ENCODE measurements at regions not wholly inside any gene's neighbourhood (a gene's known extent, or its start where the extent isn't known, plus 50 kb on each side); places are given as distances from the start of the nearest gene placed in this dataset.

DNA sequence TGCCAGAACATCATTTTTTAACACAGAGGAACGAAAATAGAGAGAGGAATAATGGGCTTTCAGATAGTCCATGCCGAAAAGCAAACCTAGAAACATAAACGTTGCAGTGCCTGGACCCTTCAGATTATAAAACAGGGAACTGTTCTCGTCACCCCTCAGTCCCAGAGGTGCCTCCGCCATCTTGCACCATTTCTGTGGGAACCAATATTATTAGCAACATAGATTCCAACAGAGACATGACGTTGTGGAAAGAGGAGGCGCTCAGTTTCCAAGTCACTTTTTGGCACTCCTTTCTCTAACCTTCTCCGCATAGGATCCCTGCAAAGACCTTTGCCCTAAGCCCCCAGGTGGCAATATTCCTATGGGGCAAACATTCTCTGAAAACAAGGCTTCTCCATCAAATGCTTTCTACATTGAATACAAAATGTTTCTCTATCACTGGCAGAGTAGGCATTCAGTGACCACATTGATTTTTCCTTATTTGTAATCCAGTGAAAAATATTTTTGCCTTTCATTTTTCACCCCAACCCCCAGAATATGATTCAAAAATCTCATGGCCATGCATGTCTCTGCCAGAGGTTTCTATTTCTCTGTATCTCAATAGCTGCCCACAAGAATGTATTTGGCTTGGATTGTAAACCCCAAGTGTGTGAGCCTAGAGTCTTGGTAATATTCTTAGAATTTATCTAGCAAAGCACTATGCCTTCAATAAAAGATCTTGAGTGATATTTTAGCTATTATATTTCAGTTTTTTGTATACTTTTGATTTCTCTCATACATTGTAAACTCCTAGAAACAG is 500.8 kb upstream of the WWC1 start:
- no peaks in the 10 kb centered on the region for H3K27me3 ChIP-seq (ENCODE audit: control insufficient read depth, insufficient read depth, low read length)

DNA sequence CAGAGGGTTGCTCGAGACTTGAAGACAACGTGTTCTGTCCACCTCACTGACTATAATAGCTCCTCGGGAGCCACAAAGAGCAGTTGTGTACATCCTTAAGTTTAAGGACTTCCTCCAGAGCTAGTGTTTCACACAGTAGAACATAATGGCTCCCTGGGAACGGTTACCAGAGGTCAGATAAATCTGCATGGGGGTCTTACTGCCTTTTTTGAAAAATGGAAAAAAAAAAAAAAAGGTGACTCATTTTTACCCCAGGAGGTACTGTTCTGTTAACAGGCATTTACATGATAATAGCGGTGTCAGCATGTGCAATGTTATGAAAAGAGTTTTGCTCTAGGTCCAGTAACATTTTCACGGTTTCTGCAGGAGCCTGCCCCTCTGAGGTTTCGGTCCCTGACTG is 498.9 kb upstream of the WWC1 start:
- no peaks in the 10 kb centered on the region for H3K9me3 ChIP-seq (replicated peaks; ENCODE audit: low read length)
- H3K4me3 ChIP-seq (ENCODE audit: low read length): no peak overlapping the region
- no peak overlapping the region for H3K9ac ChIP-seq (ENCODE audit: low read depth, low read length)
- no peaks in the 10 kb centered on the region for H3K27me3 ChIP-seq (ENCODE audit: control insufficient read depth, insufficient read depth, low read length)
- H3K36me3 ChIP-seq (ENCODE audit: insufficient read depth, low read length): no peaks in the 10 kb centered on the region
- H3K4me1 ChIP-seq (ENCODE audit: control insufficient read depth, insufficient read depth, low read length): no peaks in the 10 kb centered on the region
- H3K4me2 ChIP-seq (ENCODE audit: low read length): no peak overlapping the region

More for the DNA sequence above, 500.8 kb upstream of the WWC1 start:
- Histone ChIP-seq H3K4me1 (ENCODE audit: control insufficient read depth, insufficient read depth, low read length) (no peaks in the 10 kb centered on the region), H3K4me3 (ENCODE audit: low read length) (no peak overlapping the region), H3K4me2 (ENCODE audit: low read length) (no peak overlapping the region), H3K9ac (ENCODE audit: low read depth, low read length) (no peak overlapping the region), H3K9me3 (replicated peaks; ENCODE audit: low read length) (no peaks in the 10 kb centered on the region), H3K36me3 (ENCODE audit: insufficient read depth, low read length) (no peaks in the 10 kb centered on the region)

DNA sequence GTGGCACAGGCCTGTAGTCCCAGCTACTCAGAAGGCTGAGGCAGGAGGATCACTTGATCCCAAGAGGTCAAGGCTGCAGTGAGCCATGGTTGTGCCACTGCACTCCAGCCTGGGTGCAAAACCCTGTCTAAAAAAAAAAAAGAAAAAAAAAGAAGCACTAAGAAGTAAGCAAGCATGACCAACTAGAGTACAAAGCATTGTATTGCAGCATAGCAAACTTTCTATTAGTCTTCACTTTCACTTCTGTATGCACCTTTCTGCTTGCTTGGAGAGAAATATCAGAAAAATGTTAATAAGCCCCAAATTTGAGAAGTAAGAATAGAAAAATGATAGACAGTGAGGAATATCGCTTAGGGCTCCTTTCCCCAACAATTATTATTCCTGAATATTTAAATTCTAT is 497.7 kb upstream of the WWC1 start:
- H3K4me2 ChIP-seq (ENCODE audit: low read length): no peak overlapping the region

DNA sequence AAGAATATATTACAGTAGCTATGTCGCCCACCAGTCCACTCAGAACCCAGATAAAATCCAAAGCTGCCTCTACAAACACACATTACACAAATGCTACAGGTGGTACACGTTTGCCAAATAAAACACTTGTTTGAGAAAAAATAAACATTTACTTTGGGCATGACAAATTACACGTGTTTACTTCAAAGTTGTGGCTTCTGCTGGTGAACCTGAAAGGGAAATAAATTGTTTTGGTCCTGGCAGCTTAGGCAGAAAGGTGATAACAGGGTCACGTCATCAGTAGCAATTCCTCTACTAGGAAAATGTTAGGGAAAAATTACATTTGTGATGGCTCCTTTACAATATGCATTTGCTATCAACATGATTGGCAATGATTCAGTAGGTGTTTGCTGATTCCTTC is 497.3 kb upstream of the WWC1 start:
- Histone ChIP-seq H3K27me3 (ENCODE audit: control insufficient read depth, insufficient read depth, low read length) (no peaks in the 10 kb centered on the region), H3K4me1 (ENCODE audit: control insufficient read depth, insufficient read depth, low read length) (no peaks in the 10 kb centered on the region), H3K4me2 (ENCODE audit: low read length) (no peak overlapping the region), H3K9ac (ENCODE audit: low read depth, low read length) (no peak overlapping the region), H3K36me3 (ENCODE audit: insufficient read depth, low read length) (no peaks in the 10 kb centered on the region), H3K9me3 (replicated peaks; ENCODE audit: low read length) (no peaks in the 10 kb centered on the region), H3K4me3 (ENCODE audit: low read length) (no peak overlapping the region)

More for the DNA sequence above, 497.7 kb upstream of the WWC1 start:
- Histone ChIP-seq H3K4me3 (ENCODE audit: low read length) (no peak overlapping the region), H3K36me3 (ENCODE audit: insufficient read depth, low read length) (no peaks in the 10 kb centered on the region), H3K9me3 (replicated peaks; ENCODE audit: low read length) (no peaks in the 10 kb centered on the region), H3K4me1 (ENCODE audit: control insufficient read depth, insufficient read depth, low read length) (no peaks in the 10 kb centered on the region), H3K9ac (ENCODE audit: low read depth, low read length) (no peak overlapping the region), H3K27me3 (ENCODE audit: control insufficient read depth, insufficient read depth, low read length) (no peaks in the 10 kb centered on the region)

DNA sequence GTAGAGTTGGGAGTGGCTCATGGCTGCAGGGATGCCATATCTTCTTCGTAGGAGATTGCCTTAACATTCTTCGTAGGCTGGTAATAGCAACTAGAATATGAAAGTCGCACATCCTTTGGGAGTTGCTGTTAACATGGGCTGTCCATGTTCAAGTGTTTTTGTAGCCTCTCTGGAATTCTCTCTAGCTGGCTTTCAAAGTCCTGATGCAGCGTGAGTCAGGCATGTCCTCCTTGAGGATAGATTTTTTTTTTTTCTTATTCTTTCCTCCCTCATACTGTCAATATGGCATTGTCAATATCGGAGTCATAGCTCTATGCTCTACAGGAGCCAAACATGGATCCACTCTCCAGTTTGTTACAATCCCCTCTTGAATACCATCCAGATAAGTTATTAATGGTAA is 494.8 kb upstream of the WWC1 start:
- H3K9me3 ChIP-seq (replicated peaks; ENCODE audit: low read length): no peaks in the 10 kb centered on the region
- no peaks in the 10 kb centered on the region for H3K27me3 ChIP-seq (ENCODE audit: control insufficient read depth, insufficient read depth, low read length)
- H3K4me2 ChIP-seq (ENCODE audit: low read length): no peak overlapping the region
- no peak overlapping the region for H3K9ac ChIP-seq (ENCODE audit: low read depth, low read length)
- no peak overlapping the region for H3K4me3 ChIP-seq (ENCODE audit: low read length)
- no peaks in the 10 kb centered on the region for H3K36me3 ChIP-seq (ENCODE audit: insufficient read depth, low read length)
- H3K4me1 ChIP-seq (ENCODE audit: control insufficient read depth, insufficient read depth, low read length): no peaks in the 10 kb centered on the region

DNA sequence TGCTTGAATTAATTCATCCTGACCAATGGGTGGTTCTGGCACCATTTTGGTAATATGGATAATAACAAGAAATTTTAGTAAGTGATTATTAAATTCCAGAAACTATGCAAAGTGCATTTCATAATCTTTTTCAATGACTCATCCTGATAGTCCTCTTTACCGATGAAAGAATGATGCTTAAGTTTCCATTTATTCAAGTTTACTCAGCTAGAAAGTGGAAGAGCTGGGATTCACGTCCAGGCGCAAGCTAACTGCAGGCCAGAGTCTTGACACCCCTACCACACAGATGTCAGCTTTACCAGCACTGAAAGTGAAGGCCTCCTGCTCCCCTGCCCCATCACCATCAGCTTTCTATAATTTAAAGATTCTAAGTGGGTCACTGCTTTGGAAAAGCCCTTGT is 493.5 kb upstream of the WWC1 start:
- no peaks in the 10 kb centered on the region for H3K4me1 ChIP-seq (ENCODE audit: control insufficient read depth, insufficient read depth, low read length)
- no peaks in the 10 kb centered on the region for H3K36me3 ChIP-seq (ENCODE audit: insufficient read depth, low read length)
- H3K9me3 ChIP-seq (replicated peaks; ENCODE audit: low read length): no peaks in the 10 kb centered on the region
- no peak overlapping the region for H3K4me3 ChIP-seq (ENCODE audit: low read length)
- H3K9ac ChIP-seq (ENCODE audit: low read depth, low read length): no peak overlapping the region
- H3K4me2 ChIP-seq (ENCODE audit: low read length): no peak overlapping the region
- no peaks in the 10 kb centered on the region for H3K27me3 ChIP-seq (ENCODE audit: control insufficient read depth, insufficient read depth, low read length)

DNA sequence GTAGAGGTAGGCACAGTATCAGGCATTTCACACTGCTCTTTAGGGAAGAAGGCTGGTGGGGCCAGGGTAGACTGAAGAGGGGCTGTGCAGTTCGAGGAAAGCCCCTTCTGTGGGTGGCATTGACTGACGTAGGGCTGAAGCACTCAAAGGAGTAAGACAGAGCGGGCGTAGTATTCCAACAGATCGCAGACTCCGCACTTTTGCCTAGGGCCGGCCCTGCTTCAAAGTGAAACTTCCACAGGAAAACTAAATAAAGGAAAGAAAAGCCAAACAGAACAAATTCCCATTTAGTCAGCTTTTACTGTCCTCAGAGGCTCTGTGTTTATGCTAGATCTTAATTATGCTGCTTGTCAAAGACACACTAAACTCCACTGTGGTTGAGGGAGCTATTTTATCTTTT is 493.0 kb upstream of the WWC1 start:
- Histone ChIP-seq H3K9me3 (replicated peaks; ENCODE audit: low read length) (no peaks in the 10 kb centered on the region), H3K27me3 (ENCODE audit: control insufficient read depth, insufficient read depth, low read length) (no peaks in the 10 kb centered on the region)

DNA sequence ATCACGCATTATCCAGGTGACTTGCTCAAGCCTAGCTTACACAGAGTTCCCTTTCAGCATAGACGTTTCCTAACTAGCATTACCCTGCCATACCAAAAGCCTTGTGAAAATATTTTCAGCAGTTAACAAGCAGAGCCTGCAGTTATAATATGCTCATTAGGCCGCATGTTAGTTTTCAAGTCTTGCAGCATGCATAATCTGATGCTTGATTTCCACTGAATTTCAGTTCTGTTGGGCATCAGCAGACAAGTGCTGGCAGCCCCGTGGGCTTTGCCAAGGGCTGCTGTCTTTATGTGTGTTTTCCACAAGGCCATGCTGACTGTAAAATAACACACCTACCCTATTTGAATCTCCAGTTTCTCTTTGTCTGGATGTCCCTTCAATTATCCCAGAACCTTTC is 491.0 kb upstream of the WWC1 start:
- Histone ChIP-seq H3K9ac (ENCODE audit: low read depth, low read length) (no peak overlapping the region), H3K27me3 (ENCODE audit: control insufficient read depth, insufficient read depth, low read length) (no peaks in the 10 kb centered on the region), H3K4me1 (ENCODE audit: control insufficient read depth, insufficient read depth, low read length) (no peaks in the 10 kb centered on the region), H3K36me3 (ENCODE audit: insufficient read depth, low read length) (no peaks in the 10 kb centered on the region), H3K4me2 (ENCODE audit: low read length) (no peak overlapping the region), H3K4me3 (ENCODE audit: low read length) (no peak overlapping the region), H3K9me3 (replicated peaks; ENCODE audit: low read length) (no peaks in the 10 kb centered on the region)

More for the DNA sequence above, 493.0 kb upstream of the WWC1 start:
- Histone ChIP-seq H3K9ac (ENCODE audit: low read depth, low read length) (no peak overlapping the region), H3K4me2 (ENCODE audit: low read length) (no peak overlapping the region), H3K4me1 (ENCODE audit: control insufficient read depth, insufficient read depth, low read length) (no peaks in the 10 kb centered on the region), H3K4me3 (ENCODE audit: low read length) (no peak overlapping the region), H3K36me3 (ENCODE audit: insufficient read depth, low read length) (no peaks in the 10 kb centered on the region)

DNA sequence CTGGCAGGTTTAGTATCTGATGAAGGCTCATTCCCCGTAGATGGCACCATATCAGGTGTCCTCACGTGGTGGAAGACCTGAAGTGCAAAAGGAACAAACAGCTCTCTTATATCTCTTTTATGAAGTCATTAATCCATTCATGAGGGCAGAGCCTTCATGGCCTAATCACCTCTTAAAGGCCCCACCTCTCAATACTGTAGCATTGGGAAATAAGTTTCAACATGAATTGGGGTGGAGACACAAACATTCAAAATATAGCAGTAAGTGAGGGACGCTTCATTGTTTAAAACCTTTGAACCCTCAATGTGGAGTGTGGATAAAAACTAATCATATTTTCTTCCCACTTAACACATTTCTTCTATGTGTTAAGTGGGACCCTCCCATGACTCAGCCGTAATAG is 489.4 kb upstream of the WWC1 start:
- Histone ChIP-seq H3K36me3 (ENCODE audit: insufficient read depth, low read length) (no peaks in the 10 kb centered on the region), H3K4me2 (ENCODE audit: low read length) (no peak overlapping the region)

DNA sequence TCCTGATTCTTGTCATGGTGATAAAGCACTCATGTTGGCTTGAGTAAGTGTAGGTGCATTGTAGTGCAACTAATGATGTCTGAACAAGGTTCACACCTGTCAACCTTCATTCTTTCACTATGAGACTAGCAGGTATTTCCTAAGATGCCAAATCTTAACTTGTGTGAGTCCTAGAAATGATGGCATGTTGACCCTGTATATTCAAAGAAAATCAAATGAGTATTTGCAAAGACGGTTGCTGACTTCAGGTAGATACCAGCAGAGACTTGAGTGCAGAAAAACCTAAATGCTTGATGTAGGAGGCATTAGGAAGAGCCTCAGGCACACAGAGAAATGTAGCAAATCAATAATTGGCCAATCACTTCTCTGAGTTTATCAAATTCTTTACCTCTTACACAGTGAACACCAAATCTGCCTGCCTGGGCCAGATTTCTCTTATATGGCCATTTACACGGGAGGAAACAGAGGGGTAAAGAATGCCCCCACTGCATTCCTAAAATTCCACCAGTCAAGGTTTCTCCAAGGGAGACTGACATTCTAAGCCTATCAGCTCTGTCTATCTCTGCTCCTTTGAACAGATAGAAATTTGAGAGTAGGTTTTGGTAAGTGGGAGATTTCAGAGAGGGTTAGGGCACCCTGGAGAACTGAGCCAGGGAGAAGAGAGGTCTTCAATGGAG is 488.6 kb upstream of the WWC1 start:
- Histone ChIP-seq H3K9me3 (replicated peaks; ENCODE audit: low read length) (no peaks in the 10 kb centered on the region), H3K36me3 (ENCODE audit: insufficient read depth, low read length) (no peaks in the 10 kb centered on the region), H3K9ac (ENCODE audit: low read depth, low read length) (no peak overlapping the region), H3K27me3 (ENCODE audit: control insufficient read depth, insufficient read depth, low read length) (no peaks in the 10 kb centered on the region), H3K4me2 (ENCODE audit: low read length) (no peak overlapping the region), H3K4me3 (ENCODE audit: low read length) (no peak overlapping the region), H3K4me1 (ENCODE audit: control insufficient read depth, insufficient read depth, low read length) (no peaks in the 10 kb centered on the region)

More for the DNA sequence above, 489.4 kb upstream of the WWC1 start:
- Histone ChIP-seq H3K9me3 (replicated peaks; ENCODE audit: low read length) (no peaks in the 10 kb centered on the region), H3K4me1 (ENCODE audit: control insufficient read depth, insufficient read depth, low read length) (no peaks in the 10 kb centered on the region), H3K4me3 (ENCODE audit: low read length) (no peak overlapping the region), H3K9ac (ENCODE audit: low read depth, low read length) (no peak overlapping the region), H3K27me3 (ENCODE audit: control insufficient read depth, insufficient read depth, low read length) (no peaks in the 10 kb centered on the region)

DNA sequence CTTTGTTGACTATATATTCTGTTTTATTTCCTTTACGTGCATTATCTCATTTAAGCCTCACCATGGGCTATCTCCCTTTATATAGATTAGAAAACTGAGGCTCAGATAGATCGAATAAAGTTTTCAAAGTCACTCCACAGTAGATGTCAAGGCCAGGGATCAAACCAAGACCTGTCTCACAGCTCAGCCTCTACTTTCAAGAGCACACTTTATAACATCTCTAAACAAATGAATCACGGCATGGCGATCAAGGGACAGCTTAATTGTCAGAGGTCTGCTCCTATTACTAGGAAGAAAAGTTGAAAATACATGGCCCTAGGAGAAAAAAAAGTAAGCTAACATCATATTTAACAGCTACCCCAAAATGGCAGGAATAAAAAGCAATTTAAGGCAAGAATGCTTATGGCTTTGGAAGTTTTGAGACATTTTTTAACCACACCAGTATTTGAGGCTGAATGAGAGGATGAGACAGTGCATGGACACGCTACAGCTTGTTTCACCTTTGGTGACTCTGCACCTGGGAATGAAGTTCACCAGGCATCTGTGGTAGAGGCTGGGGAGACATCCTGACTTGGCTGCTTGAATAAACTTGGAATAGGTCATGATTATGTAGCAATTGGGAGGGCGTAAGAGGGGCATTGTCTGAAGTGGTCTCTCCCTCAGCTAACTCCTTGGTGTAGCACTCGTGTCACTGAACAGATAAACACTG is 486.8 kb upstream of the WWC1 start:
- no peak overlapping the region for H3K9ac ChIP-seq (ENCODE audit: low read depth, low read length)
- H3K36me3 ChIP-seq (ENCODE audit: insufficient read depth, low read length): no peaks in the 10 kb centered on the region
- no peaks in the 10 kb centered on the region for H3K4me1 ChIP-seq (ENCODE audit: control insufficient read depth, insufficient read depth, low read length)
- no peaks in the 10 kb centered on the region for H3K27me3 ChIP-seq (ENCODE audit: control insufficient read depth, insufficient read depth, low read length)
- H3K9me3 ChIP-seq (replicated peaks; ENCODE audit: low read length): no peaks in the 10 kb centered on the region
- H3K4me2 ChIP-seq (ENCODE audit: low read length): no peak overlapping the region
- no peak overlapping the region for H3K4me3 ChIP-seq (ENCODE audit: low read length)
